OCI-LY1 (cell line): ENCODE measurements at regions not wholly inside any gene's neighbourhood (a gene's known extent, or its start where the extent isn't known, plus 50 kb on each side); places are given as distances from the start of the nearest gene placed in this dataset.

Source experiments
- EZH2 ChIP-seq: fragments of 200-600 bp; sonication (generic), shearing (Covaris generic); IDR thresholded peaks from 2 replicates; pipeline ENCODE4 v1.8.0; 2017; ENCODE audit warnings: borderline replicate concordance, mixed run types, mild to moderate bottlenecking, antibody characterized with exemption, low read length, moderate library complexity, mixed read lengths
- TF ChIP-seq, protein P1 (sequence below): fragments of 200-600 bp; sonication (generic), shearing (Covaris generic); IDR thresholded peaks from 2 replicates; pipeline ENCODE4 v1.5.1; 2017; ENCODE audit warnings: mild to moderate bottlenecking, antibody characterized with exemption, low read length, moderate library complexity, mixed read lengths

DNA sequence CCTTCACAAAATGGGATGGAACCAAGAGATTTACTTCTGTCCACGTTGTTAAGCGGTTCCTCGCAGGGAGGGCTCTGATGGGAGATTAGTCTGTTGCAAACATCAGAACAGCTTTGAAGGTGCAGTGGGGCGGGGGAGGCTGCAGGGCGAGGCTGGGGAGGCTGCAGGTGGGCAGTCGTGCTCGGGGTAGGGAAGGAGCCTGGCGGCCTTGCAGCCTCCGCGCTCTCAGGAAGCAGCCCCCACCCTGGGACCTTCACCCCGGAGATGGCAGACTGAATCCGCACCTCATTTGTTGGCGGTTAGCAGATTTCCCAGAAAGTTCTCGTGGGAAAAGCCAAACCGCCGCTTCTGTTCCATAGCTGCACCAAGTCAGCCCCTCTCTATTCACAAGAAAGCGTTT lies 237.3 kb downstream of the BRD1 start:
- TF ChIP-seq, protein P1, sequence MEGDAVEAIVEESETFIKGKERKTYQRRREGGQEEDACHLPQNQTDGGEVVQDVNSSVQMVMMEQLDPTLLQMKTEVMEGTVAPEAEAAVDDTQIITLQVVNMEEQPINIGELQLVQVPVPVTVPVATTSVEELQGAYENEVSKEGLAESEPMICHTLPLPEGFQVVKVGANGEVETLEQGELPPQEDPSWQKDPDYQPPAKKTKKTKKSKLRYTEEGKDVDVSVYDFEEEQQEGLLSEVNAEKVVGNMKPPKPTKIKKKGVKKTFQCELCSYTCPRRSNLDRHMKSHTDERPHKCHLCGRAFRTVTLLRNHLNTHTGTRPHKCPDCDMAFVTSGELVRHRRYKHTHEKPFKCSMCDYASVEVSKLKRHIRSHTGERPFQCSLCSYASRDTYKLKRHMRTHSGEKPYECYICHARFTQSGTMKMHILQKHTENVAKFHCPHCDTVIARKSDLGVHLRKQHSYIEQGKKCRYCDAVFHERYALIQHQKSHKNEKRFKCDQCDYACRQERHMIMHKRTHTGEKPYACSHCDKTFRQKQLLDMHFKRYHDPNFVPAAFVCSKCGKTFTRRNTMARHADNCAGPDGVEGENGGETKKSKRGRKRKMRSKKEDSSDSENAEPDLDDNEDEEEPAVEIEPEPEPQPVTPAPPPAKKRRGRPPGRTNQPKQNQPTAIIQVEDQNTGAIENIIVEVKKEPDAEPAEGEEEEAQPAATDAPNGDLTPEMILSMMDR: no peak
- TF ChIP-seq EZH2: no peak
